Neural progenitor cell (in vitro differentiated cells): ENCODE measurements at regions not wholly inside any gene's neighbourhood (a gene's known extent, or its start where the extent isn't known, plus 50 kb on each side); places are given as distances from the start of the nearest gene placed in this dataset.

Source experiments
- CTCF ChIP-seq: fragments of 200-600 bp; sonication (generic); IDR thresholded peaks from 2 replicates; pipeline ENCODE4 v1.5.1; 2017; ENCODE audit warnings: antibody characterized with exemption, mild to moderate bottlenecking
- EZH2 ChIP-seq: fragments of 200-600 bp; sonication (generic); IDR thresholded peaks from 2 replicates; pipeline ENCODE4 v1.6.1; 2017; ENCODE audit warnings: antibody characterized with exemption, mild to moderate bottlenecking, moderate library complexity

GRCh38 chr4:129675036-129675435 is 579.1 kb downstream of the C4orf33 start:
- no peak for TF ChIP-seq CTCF
- TF ChIP-seq EZH2: no peak
